NCI-H774 (cell line): ENCODE measurements at regions not wholly inside any gene's neighbourhood (a gene's known extent, or its start where the extent isn't known, plus 50 kb on each side); places are given as distances from the start of the nearest gene placed in this dataset.
A peak's percentile ranks its signal among the peaks of the same experiment; 100 is the strongest.
"Not testable (repeated sequence)": the region's sequence is repeated elsewhere in the genome, so short reads cannot be mapped to it uniquely, and the experiment has no call there.

Experiments
- DNase-seq: peaks from one replicate; lab custom pipeline; 2025; lab: John Stamatoyannopoulos, UW

GRCh38 chr11:16605894-16606783 lies 132.3 kb upstream of the C11orf58 start:
- peak; percentile 81 for DNase-seq

DNA sequence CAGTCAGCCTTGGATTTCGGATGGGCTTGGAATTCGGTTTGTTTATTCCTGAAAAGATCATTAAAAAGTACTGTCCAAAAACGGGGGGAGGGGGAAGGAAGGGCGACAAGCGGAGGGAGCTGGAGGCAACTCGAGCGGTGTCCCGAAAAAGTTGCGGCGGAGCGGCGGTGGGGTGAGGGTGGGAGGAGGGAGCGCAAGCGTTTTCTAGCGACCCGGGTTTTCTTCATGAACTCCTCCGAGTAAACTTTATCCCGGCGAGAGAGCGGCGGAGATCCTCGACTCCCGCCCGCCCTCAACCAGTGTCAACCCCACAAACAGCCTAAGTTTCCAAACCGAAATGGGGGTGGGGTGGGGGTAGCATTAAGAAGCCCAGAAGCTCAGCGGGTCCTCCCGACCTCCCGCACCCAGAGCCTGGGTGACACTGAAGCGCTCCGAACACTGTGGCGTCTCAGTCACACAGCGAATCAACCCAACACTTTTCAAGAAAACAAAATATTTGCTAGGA lies 133.0 kb upstream of the C11orf58 start:
- DNase-seq: no peak

DNA sequence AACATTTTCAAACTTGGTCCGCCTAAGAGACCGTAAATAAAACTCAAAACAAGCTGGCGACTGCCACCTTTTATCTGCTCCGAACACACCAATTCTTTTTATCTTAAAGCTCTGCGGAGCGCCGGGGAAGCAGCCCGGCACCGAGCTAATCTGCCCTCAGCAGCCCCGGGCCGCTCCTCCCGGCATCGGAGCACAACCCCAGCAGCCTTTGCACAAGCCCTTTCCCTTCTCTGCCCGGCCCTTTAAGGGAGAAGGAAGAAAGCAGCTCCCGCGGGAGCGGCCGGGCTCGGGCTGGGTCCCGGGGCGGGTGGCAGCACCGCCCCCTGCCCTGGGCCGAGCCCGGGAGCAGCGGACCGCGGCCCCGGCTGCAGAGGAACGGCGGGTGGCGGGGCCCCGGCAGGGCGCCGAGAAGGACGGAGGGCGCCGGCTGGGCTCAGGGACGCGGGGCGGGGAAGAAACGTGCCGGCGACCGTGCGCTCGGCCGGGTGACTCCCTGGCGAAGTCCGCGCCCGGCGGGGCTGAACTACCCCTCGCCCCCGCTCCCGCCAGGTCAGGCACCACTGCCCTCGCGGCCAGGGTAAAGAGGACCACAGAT lies 133.6 kb upstream of the C11orf58 start:
- peak; percentile 27 for DNase-seq

DNA sequence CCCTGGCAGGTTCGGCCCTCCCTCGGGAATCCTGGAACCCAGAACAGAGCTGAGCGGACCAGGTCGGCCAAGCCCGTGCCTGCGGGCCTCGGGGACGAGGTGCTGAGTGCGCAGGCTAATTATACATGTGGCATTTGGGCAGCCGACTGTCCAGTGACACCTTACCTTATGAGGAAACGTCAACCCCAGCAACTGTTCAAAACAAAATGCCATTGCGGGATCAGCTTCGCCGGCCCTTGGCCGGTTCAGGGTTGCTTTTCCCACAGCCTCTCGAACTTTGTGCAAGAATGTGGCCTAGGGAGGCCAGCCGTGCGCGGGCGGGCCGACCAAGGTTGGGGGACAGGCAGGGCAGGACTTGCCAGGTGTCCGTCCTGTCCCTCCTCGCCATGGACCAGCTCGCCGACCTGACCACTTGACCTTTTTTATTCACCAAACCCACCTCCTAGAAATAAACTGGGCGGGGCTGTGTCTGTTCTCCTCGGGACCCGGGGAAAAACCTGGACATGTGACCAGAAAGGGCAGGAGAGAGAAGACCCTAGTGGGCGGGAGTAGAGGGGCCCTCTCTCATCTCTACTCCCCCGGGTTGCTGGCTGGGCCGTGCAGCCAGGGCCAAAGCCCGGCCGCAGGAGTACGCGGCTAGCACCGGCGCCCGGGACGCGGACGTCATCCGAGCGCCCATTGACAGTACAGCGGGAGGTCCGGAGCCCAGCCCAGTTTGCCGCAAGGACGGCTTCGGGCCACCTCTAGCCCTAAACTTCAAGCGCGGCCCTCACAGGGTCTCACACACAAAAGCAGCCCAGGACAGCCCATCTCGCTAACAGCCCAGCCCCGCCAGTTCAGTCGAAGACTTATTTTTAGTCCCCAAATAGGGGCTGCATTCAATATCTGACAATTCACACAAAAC lies 134.3 kb upstream of the C11orf58 start:
- DNase-seq: peak; percentile 44

DNA sequence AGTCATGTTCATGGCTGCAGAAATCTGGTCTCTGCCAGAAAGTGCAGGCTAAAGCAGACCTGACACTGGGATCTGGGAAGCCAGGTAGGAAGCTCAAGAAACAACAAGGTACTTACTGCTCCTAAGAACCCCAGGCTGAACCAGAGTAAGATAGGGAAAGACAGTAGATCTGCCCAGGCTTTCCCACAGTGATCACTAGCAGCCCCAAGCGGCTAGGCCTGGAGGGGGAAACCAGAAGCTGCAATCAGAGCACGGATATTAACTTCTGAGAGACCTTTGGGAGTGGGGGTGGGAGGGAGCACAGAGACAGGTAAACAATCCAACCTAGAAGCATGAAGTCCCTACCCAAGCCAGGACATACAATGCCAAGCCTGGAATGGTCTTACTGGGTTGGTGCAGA lies 135.2 kb upstream of the C11orf58 start:
- no peak for DNase-seq

- DNase-seq: no peak
These were observed 139.5 kb upstream of the C11orf58 start for GRCh38 chr11:16598906-16599305.

DNA sequence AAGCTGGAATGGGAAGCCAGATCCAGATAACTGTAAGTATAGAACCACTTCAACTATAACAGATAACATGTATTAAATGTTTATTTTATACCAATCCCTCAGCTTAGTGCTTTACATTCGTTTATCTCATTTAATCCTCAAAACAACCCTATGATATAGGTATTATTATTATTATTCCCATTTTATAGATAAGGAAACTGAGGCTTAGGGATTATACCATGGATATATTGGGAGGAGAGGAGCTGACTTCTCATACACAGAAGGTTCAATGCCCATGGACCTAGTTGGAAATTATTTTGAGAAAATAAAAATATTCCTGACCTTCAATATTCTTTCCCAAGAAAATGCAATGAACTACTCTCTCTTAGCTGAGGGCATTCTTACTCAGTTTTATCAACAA lies 140.4 kb upstream of the C11orf58 start:
- no peak for DNase-seq

DNA sequence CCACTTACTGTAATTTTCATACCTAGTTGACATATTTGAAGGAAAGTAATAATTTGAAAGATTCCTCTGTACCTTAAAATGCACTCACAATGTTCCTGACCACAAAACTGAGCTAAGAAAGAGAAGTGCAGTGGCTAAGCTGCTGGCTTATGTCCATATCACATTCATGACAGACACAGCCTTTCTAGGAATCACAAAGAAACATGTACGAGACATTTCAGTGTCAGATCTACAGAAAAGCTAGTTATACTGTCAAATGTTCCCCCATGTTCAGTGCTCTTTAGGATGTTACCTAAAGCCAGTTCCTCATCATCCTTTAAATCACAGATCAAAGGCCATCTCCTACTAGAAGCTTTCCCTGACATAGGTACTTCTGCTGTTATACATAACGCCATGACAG lies 142.2 kb upstream of the C11orf58 start:
- DNase-seq: no peak

- DNase-seq: no peak
These were observed 147.3 kb upstream of the C11orf58 start for GRCh38 chr11:16591157-16591556.

DNA sequence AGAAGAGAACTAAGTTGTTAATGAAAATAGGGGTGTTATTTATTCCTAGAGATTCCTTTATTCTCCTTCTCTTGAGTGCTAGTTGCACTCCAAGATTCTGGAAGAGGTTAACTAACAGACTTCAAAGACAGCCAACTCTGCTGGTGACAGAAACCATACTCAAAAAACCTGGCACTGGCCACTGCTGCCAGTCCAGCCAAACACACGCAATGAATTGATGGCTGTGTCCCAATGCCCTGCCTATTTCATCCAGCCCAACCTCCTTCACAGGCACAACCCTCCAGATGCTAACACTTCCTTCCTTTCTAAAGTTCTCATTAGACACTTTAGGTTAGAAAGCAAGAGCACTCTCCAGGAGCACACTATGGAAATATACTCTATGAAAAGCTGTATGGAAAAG lies 150.8 kb upstream of the C11orf58 start:
- no peak for DNase-seq

GRCh38 chr11:16584569-16584968 lies 153.9 kb upstream of the C11orf58 start:
- no peak for DNase-seq

DNA sequence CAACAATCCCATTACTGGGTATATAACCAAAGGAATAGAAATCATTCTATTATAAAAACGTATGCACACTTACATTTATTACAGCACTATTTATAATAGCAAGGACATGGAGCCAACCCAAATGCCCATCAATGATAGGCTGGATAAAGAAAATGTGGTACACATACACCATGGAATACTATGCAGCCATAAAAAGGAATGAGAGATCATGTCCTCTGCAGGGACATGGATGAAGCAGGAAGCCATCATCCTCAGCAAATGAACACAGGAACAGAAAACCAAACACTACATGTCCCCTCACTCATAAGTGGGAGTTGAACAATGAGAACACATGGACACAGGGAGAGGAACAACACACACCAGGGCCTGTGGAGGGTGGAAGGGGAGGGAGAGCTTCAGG lies 157.4 kb upstream of the C11orf58 start:
- not testable (repeated sequence) for DNase-seq

- DNase-seq: no peak
These were observed 161.0 kb upstream of the C11orf58 start for GRCh38 chr11:16577490-16577889.

DNA sequence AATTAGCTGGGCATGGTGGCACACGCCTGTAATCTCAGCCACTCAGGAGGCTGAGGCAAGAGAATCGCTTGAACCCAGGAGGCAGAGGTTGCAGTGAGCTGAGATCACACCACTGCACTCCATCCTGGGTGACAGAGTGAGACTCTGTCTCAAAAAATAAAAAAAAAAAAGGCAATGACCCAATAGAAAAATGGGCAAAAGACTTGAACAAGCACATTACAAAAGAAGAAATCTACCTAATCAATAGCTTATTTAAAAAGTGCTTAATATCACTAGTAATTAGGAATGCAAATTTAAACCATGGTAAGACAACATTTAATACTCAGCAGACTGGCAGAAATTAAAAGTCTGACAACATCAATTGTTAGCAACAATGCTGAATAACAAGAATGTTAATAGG lies 163.6 kb upstream of the C11orf58 start:
- DNase-seq: not testable (repeated sequence)

GRCh38 chr11:16572945-16573344 lies 165.5 kb upstream of the C11orf58 start:
- peak; percentile 45 for DNase-seq

DNA sequence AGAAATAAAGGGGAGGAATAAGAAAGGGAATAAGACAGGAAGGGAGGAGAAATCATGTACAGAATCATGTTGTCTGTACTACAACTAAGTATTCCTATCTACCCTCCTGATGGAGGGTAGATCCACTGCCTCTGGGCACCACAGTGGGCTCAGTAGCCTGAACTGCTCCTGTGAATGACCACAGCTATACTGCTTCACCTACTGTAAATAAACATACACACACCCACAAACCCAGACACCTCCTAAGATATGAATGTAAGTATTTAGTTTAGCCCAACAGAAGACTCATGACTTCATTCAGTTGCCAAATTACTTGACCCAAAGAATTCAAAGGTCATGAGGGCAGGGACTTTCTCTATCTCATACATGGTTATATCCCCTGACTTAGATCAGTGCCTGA lies 177.3 kb upstream of the C11orf58 start:
- DNase-seq: no peak

DNA sequence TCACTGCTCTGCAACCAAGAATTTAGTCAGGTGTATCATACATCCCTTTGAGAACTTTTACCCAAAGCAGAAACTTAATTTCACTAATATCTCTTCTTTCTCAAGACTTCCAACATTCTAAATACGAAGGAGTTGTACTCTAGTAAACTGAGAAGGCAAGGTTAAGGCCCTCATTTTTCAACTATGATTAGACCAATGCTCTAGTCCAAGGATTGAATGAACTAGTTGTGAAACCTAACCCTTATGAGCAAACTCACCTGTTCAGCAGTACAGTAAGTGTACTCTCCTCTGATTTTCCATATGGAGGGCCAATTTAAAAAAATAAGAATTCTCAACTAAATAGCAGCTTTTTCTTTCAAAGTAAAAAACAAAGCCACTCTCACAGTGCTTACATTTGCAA lies 180.0 kb upstream of the C11orf58 start:
- no peak for DNase-seq

DNA sequence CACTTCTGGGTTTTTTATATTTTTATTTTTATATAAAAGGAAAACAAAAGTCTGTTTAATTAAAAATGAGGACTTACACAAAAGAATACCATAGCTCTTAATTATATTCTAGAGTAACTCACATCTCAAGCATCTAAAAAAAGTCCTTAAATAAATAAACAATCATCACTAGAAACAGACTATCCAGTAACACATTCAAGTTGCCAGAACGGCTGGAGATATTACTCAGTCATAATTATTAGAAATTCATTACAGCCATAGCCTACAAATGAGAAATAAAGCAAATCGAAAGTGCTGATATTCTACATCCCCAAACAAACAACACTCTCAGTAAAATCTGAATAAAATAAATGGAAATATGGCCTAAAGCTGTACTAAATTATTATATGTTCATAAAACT lies 182.5 kb upstream of the C11orf58 start:
- no peak for DNase-seq

DNA sequence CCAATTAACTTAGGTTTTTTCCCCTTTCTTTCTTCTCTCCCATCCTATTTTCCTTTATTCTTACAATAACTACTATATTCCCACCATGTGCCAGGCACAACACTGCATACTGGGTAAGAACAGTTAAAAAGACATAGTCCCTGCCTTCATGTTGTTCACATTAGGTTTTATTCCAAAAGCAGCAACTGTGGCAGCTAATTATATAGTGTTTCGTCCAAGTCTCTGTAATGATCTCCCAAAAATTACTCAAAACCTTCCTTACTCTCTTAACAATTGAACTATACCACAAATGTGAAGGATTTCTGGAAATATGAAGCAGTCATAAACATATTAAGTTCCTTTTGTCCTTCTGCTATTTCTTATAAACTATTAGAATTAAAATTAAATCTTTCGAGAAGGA lies 184.1 kb upstream of the C11orf58 start:
- DNase-seq: no peak

DNA sequence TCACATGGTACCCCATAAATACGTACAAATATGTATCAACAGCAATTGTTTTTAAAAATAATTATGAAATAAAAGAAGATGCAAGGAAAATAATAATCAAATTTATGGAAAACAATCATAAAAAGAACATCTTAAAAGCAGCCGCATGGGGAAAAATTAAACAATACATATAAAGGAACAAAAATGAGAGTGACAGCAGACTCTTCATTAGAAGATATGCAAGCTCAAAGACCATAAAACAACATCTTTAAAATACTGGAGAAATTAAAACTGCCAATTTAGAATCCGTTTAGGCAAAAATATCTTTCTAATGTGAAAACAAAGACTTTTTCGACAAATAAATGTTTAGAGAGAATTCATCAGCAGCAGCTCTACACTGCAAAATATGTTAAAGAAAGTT lies 190.6 kb upstream of the C11orf58 start:
- DNase-seq: no peak

DNA sequence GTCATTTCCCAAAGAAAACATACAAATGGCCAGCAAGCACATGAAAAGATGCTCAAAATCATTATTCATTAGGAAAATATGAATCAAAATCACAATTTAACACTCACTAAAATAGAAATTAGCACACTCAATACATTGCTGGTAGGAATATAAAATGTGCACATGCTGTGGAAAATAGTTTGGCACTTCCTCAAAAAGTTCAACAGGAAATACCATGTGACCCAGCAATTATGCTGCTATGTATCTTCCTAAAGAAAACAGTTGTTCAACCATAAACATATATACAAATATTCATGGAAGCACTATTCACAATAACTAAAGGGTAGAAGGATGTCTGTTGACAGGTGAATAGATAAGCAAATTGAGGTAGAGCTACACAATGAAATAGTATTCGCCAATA lies 187.3 kb upstream of the SOX6 start:
- DNase-seq: no peak

- no peak for DNase-seq
These were observed 186.0 kb upstream of the SOX6 start for GRCh38 chr11:16542353-16542752.
